HEK293T (cell line): ENCODE measurements at regions not wholly inside any gene's neighbourhood (a gene's known extent, or its start where the extent isn't known, plus 50 kb on each side); places are given as distances from the start of the nearest gene placed in this dataset.

Source experiments
- ARNT ChIP-seq: fragments of 450-650 bp; IDR thresholded peaks from 2 replicates; pipeline ENCODE4 v1.6.1; 2017; ENCODE audit warnings: mild to moderate bottlenecking
- CTBP1 ChIP-seq: fragments of 450-650 bp; IDR thresholded peaks from 2 replicates; pipeline ENCODE4 v1.6.1; 2016; ENCODE audit warnings: borderline replicate concordance
- HDGF ChIP-seq: fragments of 450-650 bp; IDR thresholded peaks from 2 replicates; pipeline ENCODE4 v1.6.1; 2017; ENCODE audit warnings: antibody characterized with exemption, borderline replicate concordance
- SUZ12 ChIP-seq: fragments of 450-650 bp; IDR thresholded peaks from 2 replicates; pipeline ENCODE4 v1.6.1; 2016; ENCODE audit warnings: mild to moderate bottlenecking
- ZNF384 ChIP-seq: fragments of 450-650 bp; IDR thresholded peaks from 2 replicates; pipeline ENCODE4 v1.6.1; 2016

DNA sequence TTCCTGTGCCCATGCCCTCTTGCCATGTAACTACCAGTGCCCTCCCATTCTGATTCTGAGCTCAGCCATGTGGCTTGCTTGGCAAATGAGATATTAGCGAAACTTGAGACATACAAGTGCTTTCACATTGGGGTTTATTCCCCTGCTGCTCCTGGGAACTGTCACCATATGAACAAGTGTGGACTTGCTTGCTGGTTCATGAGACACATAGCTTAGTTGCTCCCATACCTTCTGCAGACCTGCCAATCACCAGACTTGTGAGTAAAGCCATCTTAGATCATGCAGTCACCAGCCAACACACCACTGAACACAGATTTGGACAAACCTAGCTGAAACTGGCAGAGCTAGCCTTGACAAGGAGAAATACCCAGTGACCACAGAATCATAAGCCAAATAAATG is 155.1 kb downstream of the SS18 start:
- TF ChIP-seq SUZ12 = no peak
- no peak for TF ChIP-seq ARNT
- no peak for TF ChIP-seq ZNF384
- TF ChIP-seq HDGF = no peak
- no peak for TF ChIP-seq CTBP1
